Caco-2 (cell line): ENCODE measurements at regions not wholly inside any gene's neighbourhood (a gene's known extent, or its start where the extent isn't known, plus 50 kb on each side); places are given as distances from the start of the nearest gene placed in this dataset.

Experiments
- BruUV-seq: library from RNA; stranded (reverse); fragments of 400-500 nt; replicated peaks from 2 replicates; lab custom pipeline; 2021; lab: Mats Ljungman, UMichigan
- CTCF ChIA-PET: fragments of 300-600 bp; sonication (Branson Sonifier 250); formaldehyde crosslinking; loops from one replicate; lab custom pipeline; 2022; ENCODE audit warnings: antibody characterized with exemption; lab: Charles Lee
- POLR2A ChIA-PET: fragments of 300-600 bp; sonication (Branson Sonifier 250); formaldehyde crosslinking; loops from one replicate; lab custom pipeline; 2022; ENCODE audit warnings: antibody characterized with exemption; lab: Charles Lee
- DNase-seq, 2 experiments: peaks; one replicate each; pipeline versions ENCODE4 v3.0.0 to v3.0.0-alpha.2; 2020 to 2022
- H3K27me3 ChIP-seq: replicated peaks from 2 replicates; pipeline ENCODE4 v1.6.0; 2011; ENCODE audit warnings: low read length; ENCODE audit not compliant: control insufficient read depth, insufficient read depth
- H3K36me3 ChIP-seq: 2 replicates; pipeline ENCODE4 v1.5.1; 2011; ENCODE audit warnings: low read length; ENCODE audit not compliant: control insufficient read depth, insufficient read depth
- H3K4me1 ChIP-seq: fragments of 250-450 bp; sonication (Bioruptor Pico); 2 replicates; pipeline ENCODE4 v1.5.1; 2020; ENCODE audit warnings: mild to moderate bottlenecking
- H3K4me3 ChIP-seq: 2 replicates; pipeline ENCODE4 v1.5.1; 2011; ENCODE audit warnings: low read depth, mild to moderate bottlenecking, control low read depth, low read length
- H3K9me3 ChIP-seq: fragments of 250-450 bp; sonication (Bioruptor Pico); 2 replicates; pipeline ENCODE4 v1.5.1; 2020; ENCODE audit warnings: mild to moderate bottlenecking, moderate library complexity
- H3K27ac Mint-ChIP-seq: one replicate; pipeline ENCODE4 v1.8.0; 2022; ENCODE audit warnings: mixed read lengths; ENCODE audit not compliant: unreplicated experiment
- H3K27me3 Mint-ChIP-seq: one replicate; pipeline ENCODE4 v1.8.0; 2022; ENCODE audit warnings: mixed read lengths; ENCODE audit not compliant: insufficient read depth, unreplicated experiment
- H3K36me3 Mint-ChIP-seq: one replicate; pipeline ENCODE4 v1.8.0; 2022; ENCODE audit warnings: mild to moderate bottlenecking, mixed read lengths; ENCODE audit not compliant: insufficient read depth, unreplicated experiment
- H3K4me1 Mint-ChIP-seq: one replicate; pipeline ENCODE4 v1.8.0; 2022; ENCODE audit warnings: low read depth, mixed read lengths; ENCODE audit not compliant: unreplicated experiment
- H3K4me3 Mint-ChIP-seq: one replicate; pipeline ENCODE4 v1.8.0; 2022; ENCODE audit warnings: mild to moderate bottlenecking, moderate library complexity, mixed read lengths; ENCODE audit not compliant: unreplicated experiment
- H3K9me3 Mint-ChIP-seq: one replicate; pipeline ENCODE4 v1.8.0; 2022; ENCODE audit warnings: mixed read lengths; ENCODE audit not compliant: unreplicated experiment
- CTCF ChIP-seq, 2 experiments: fragments of 200-600 bp in 1 of 2; IDR thresholded peaks; 1 replicate in 1 of 2; 2 replicates in 1 of 2; pipeline versions ENCODE4 v1.5.1 to v1.8.0; 2011 to 2022; ENCODE audit warnings: antibody characterized with exemption in 1 of 2, control low read depth in 1 of 2, inconsistent platforms in 1 of 2, low read depth in 1 of 2, low read length in 1 of 2, mild to moderate bottlenecking in 1 of 2, moderate library complexity in 1 of 2; ENCODE audit not compliant: insufficient read depth in 1 of 2, severe bottlenecking in 1 of 2, unreplicated experiment in 1 of 2
- intact Hi-C: fragments of 100-400 bp; cut with micrococcal nuclease; formaldehyde crosslinking; loops from one replicate; pipeline ENCODE4 v1.10.0; 2022; ENCODE audit not compliant: unreplicated experiment

- CTCF ChIA-PET = no interaction called here
- intact Hi-C loops = no loop called here
- BruUV-seq = no TSS peak
- H3K4me3 ChIP-seq = no peak overlapping the region
- no peak for TF ChIP-seq CTCF (IDR thresholded peaks at IDR 0.05; ENCODE audit: insufficient read depth in 1 of 2, low read depth in 1 of 2, low read length in 1 of 2, severe bottlenecking in 1 of 2, unreplicated experiment in 1 of 2)
- H3K36me3 ChIP-seq = no peaks in the 10 kb centered on the region
- H3K4me1 ChIP-seq = 0 out of 2 replicates have a peak, but pooled peaks cover 3% of the 10 kb centered on the region
- H3K4me3 Mint-ChIP-seq = no peak overlapping the region
- no peaks in the 10 kb centered on the region; the same call in 1 of the 2 replicates for H3K27me3 ChIP-seq
- H3K9me3 Mint-ChIP-seq = no peaks in the 10 kb centered on the region
- H3K36me3 Mint-ChIP-seq = no peaks in the 10 kb centered on the region
- H3K27ac Mint-ChIP-seq = no peak overlapping the region
- POLR2A ChIA-PET = no interaction called here
- H3K9me3 ChIP-seq = no peaks in the 10 kb centered on the region
- no peak for DNase-seq
- peaks cover 11% of the 10 kb centered on the region for H3K4me1 Mint-ChIP-seq
- H3K27me3 Mint-ChIP-seq = no peaks in the 10 kb centered on the region
Observed at GRCh38 chr13:33616130-33616529, 201.8 kb upstream of the RFC3 start.

- no peaks in the 10 kb centered on the region for H3K9me3 ChIP-seq
- no peaks in the 10 kb centered on the region for H3K9me3 Mint-ChIP-seq
- DNase-seq = no peak
- no peak for TF ChIP-seq CTCF (IDR thresholded peaks at IDR 0.05; ENCODE audit: insufficient read depth in 1 of 2, low read depth in 1 of 2, low read length in 1 of 2, severe bottlenecking in 1 of 2, unreplicated experiment in 1 of 2)
- no peaks in the 10 kb centered on the region for H3K36me3 Mint-ChIP-seq
- H3K4me3 ChIP-seq = no peak overlapping the region
- no peaks in the 10 kb centered on the region for H3K27me3 Mint-ChIP-seq
- ChIA-PET CTCF (no interaction called here), POLR2A (no interaction called here)
- no peak overlapping the region for H3K4me3 Mint-ChIP-seq
- no peaks in the 10 kb centered on the region for H3K4me1 ChIP-seq
- H3K27ac Mint-ChIP-seq = no peak overlapping the region
- no peaks in the 10 kb centered on the region; the same call in 1 of the 2 replicates for H3K27me3 ChIP-seq
- no TSS peak for BruUV-seq
- no peaks in the 10 kb centered on the region for H3K36me3 ChIP-seq
- peaks cover 8% of the 10 kb centered on the region for H3K4me1 Mint-ChIP-seq
- intact Hi-C loops = no loop called here
Observed at GRCh38 chr13:33617055-33617454, 200.9 kb upstream of the RFC3 start.

GRCh38 chr13:33624253-33624652 is 193.7 kb upstream of the RFC3 start:
- Mint-ChIP-seq H3K4me3 (no peak overlapping the region), H3K36me3 (no peaks in the 10 kb centered on the region), H3K4me1 (no peaks in the 10 kb centered on the region), H3K27ac (no peak overlapping the region), H3K27me3 (no peaks in the 10 kb centered on the region), H3K9me3 (no peaks in the 10 kb centered on the region)
- no peak for DNase-seq
- intact Hi-C loops = no loop called here
- H3K4me3 ChIP-seq = no peak overlapping the region
- CTCF ChIA-PET = no interaction called here
- no TSS peak for BruUV-seq
- H3K36me3 ChIP-seq = no peaks in the 10 kb centered on the region
- POLR2A ChIA-PET = no interaction called here
- no peaks in the 10 kb centered on the region for H3K9me3 ChIP-seq
- no peak for TF ChIP-seq CTCF (IDR thresholded peaks at IDR 0.05; ENCODE audit: insufficient read depth in 1 of 2, low read depth in 1 of 2, low read length in 1 of 2, severe bottlenecking in 1 of 2, unreplicated experiment in 1 of 2)
- H3K27me3 ChIP-seq = no peaks in the 10 kb centered on the region
- no peaks in the 10 kb centered on the region for H3K4me1 ChIP-seq
